ENCODE measurements at regions not wholly inside any gene's neighbourhood (a gene's known extent, or its start where the extent isn't known, plus 50 kb on each side); places are given as distances from the start of the nearest gene placed in this dataset.

DNA sequence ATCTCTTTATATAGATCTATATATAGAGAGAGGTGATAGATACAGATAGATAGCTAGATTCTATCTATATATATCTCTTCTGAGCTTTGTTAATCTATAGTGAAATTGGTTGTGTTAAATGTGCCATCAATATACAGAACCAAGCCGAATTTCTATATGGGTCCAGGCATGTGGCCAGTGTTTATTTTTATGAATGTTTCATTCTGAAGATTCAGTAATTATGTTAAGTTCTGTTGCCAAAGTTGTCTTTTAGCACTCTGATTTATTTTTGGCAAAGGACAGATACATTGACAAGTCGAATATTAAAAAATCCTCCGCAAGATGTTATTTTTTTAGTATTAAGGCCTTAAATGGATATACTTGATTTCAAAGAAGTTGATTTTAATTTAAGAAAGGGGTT is 190.4 kb upstream of the HTR2A start:
- TF ChIP-seq CTCF (IDR thresholded peaks at IDR 0.05; ENCODE audit: low read depth, low read length) = no peak
- TF ChIP-seq POLR2A (IDR thresholded peaks at IDR 0.05; ENCODE audit: extremely low read depth, insufficient read length) = no peak
- TF ChIP-seq, protein P1, sequence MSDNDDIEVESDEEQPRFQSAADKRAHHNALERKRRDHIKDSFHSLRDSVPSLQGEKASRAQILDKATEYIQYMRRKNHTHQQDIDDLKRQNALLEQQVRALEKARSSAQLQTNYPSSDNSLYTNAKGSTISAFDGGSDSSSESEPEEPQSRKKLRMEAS (IDR thresholded peaks at IDR 0.05; ENCODE audit: low read depth, low read length) = no peak
- no peak for TF ChIP-seq MYC (IDR thresholded peaks at IDR 0.05; ENCODE audit: low read depth, low read length)

Measured in NB4 (cell line).